H1 (cell line): ENCODE measurements at regions not wholly inside any gene's neighbourhood (a gene's known extent, or its start where the extent isn't known, plus 50 kb on each side); places are given as distances from the start of the nearest gene placed in this dataset.

Source experiments
- CTCF ChIA-PET: fragments of 300-600 bp; sonication (Branson Sonifier 250); formaldehyde crosslinking; loops from one replicate; lab custom pipeline; 2021; ENCODE audit not compliant: partially characterized antibody; lab: Charles Lee
- POLR2A ChIA-PET: fragments of 300-600 bp; sonication (Branson Sonifier 250); formaldehyde crosslinking; loops from one replicate; lab custom pipeline; 2021; ENCODE audit warnings: inconsistent platforms; ENCODE audit not compliant: partially characterized antibody; lab: Charles Lee
- DNase-seq, 2 experiments: peaks; one replicate each; pipeline versions ENCODE4 v3.0.0 to v3.0.0-alpha.2; 2010 to 2022; ENCODE audit warnings: low spot score in 2 of 2, low read depth in 1 of 2, mixed read lengths in 1 of 2
- FAIRE-seq: peaks from 2 replicates; lab custom pipeline; 2011; peaks lifted over from hg19 to GRCh38; lab: Jason Lieb, UNC
- H2AFZ ChIP-seq: 2 replicates; pipeline ENCODE4 v1.8.1; 2012; ENCODE audit warnings: low read length, inconsistent platforms
- H2AK5ac ChIP-seq: 2 replicates; pipeline ENCODE4 v1.6.1; 2013; ENCODE audit warnings: low read depth, low read length
- H2BK120ac ChIP-seq: replicated peaks from 2 replicates; pipeline ENCODE3; 2013; ENCODE audit warnings: low read depth, low read length, inconsistent platforms
- H2BK12ac ChIP-seq: 2 replicates; pipeline ENCODE4 v1.6.1; 2013; ENCODE audit warnings: low read depth, low read length
- H2BK15ac ChIP-seq: 2 replicates; pipeline ENCODE4 v1.6.1; 2013; ENCODE audit warnings: low read length
- H2BK20ac ChIP-seq: 2 replicates; pipeline ENCODE4 v1.6.1; 2013; ENCODE audit warnings: low read length
- H2BK5ac ChIP-seq: 2 replicates; pipeline ENCODE4 v1.6.1; 2013; ENCODE audit warnings: low read depth, low read length
- H3K14ac ChIP-seq: 2 replicates; pipeline ENCODE4 v1.6.1; 2013; ENCODE audit warnings: inconsistent platforms; ENCODE audit not compliant: insufficient read length
- H3K18ac ChIP-seq: 2 replicates; pipeline ENCODE4 v1.6.1; 2013; ENCODE audit warnings: low read length; ENCODE audit errors: extremely low read depth
- H3K23ac ChIP-seq: 2 replicates; pipeline ENCODE4 v1.6.1; 2013; ENCODE audit warnings: inconsistent platforms; ENCODE audit not compliant: insufficient read length
- H3K23me2 ChIP-seq: 2 replicates; pipeline ENCODE4 v1.6.1; 2013; ENCODE audit warnings: low read depth, low read length
- H3K27ac ChIP-seq: 2 replicates; pipeline ENCODE4 v1.6.1; 2011; ENCODE audit warnings: low read depth, low read length, inconsistent platforms
- H3K27me3 ChIP-seq, 4 experiments: replicated peaks in 1 of 4; 1 replicate in 1 of 4; 2 replicates in 3 of 4; pipeline versions ENCODE4 v1.6.1 to v1.8.1; 2011 to 2013; ENCODE audit warnings: low read length in 3 of 4, mild to moderate bottlenecking in 3 of 4, inconsistent platforms in 2 of 4, mixed read lengths in 2 of 4, moderate library complexity in 1 of 4; ENCODE audit not compliant: control insufficient read depth in 3 of 4, insufficient read depth in 3 of 4; ENCODE audit errors: extremely low read depth in 1 of 4
- H3K36me3 ChIP-seq, 4 experiments: 2 replicates each; pipeline versions ENCODE4 v1.6.1 to v1.8.1; 2011 to 2013; ENCODE audit warnings: mild to moderate bottlenecking in 4 of 4, low read length in 3 of 4, moderate library complexity in 2 of 4, control low read depth in 1 of 4, inconsistent platforms in 1 of 4; ENCODE audit not compliant: insufficient read depth in 4 of 4, control insufficient read depth in 2 of 4
- H3K4ac ChIP-seq: replicated peaks from 2 replicates; pipeline ENCODE3; 2013; ENCODE audit warnings: low read length, low read depth, mixed read lengths, inconsistent platforms; ENCODE audit not compliant: insufficient read length
- H3K4me1 ChIP-seq, 4 experiments: replicated peaks in 1 of 4; 1 replicate in 1 of 4; 2 replicates in 3 of 4; pipeline versions ENCODE4 v1.6.1 to v1.8.1; 2011 to 2013; ENCODE audit warnings: low read length in 3 of 4, inconsistent platforms in 2 of 4, mixed read lengths in 1 of 4; ENCODE audit not compliant: insufficient read depth in 4 of 4, control insufficient read depth in 3 of 4
- H3K4me2 ChIP-seq, 2 experiments: 2 replicates each; pipeline versions ENCODE4 v1.6.1 to v1.8.1; 2011 to 2013; ENCODE audit warnings: low read depth in 2 of 2, low read length in 2 of 2, control low read depth in 1 of 2, inconsistent platforms in 1 of 2, mild to moderate bottlenecking in 1 of 2; ENCODE audit not compliant: insufficient read depth in 1 of 2
- H3K4me3 ChIP-seq, 4 experiments: fragments of 200-600, 300-600 bp in 1 of 4; sonication (generic), shearing (Covaris generic), sonication (Bioruptor Twin) in 1 of 4; 2 replicates each; pipeline versions ENCODE4 v1.5.1 to v1.8.1; 2011 to 2016; ENCODE audit warnings: low read length in 4 of 4, low read depth in 3 of 4, control low read depth in 2 of 4, inconsistent platforms in 2 of 4, mild to moderate bottlenecking in 2 of 4, mixed read lengths in 1 of 4, moderate library complexity in 1 of 4; ENCODE audit not compliant: insufficient read depth in 2 of 4; ENCODE audit errors: extremely low read depth in 1 of 4
- H3K56ac ChIP-seq: replicated peaks from 2 replicates; pipeline ENCODE3; 2013; ENCODE audit warnings: low read depth, mild to moderate bottlenecking, mixed read lengths, low read length, inconsistent platforms; ENCODE audit not compliant: insufficient read length
- H3K79me1 ChIP-seq: 2 replicates; pipeline ENCODE4 v1.6.1; 2013; ENCODE audit warnings: low read depth, low read length, control low read depth
- H3K79me2 ChIP-seq, 2 experiments: 2 replicates each; pipeline versions ENCODE4 v1.6.1 to v1.8.1; 2012 to 2013; ENCODE audit warnings: low read length in 2 of 2, mild to moderate bottlenecking in 2 of 2, inconsistent platforms in 1 of 2; ENCODE audit not compliant: insufficient read depth in 2 of 2, control insufficient read depth in 1 of 2
- H3K9ac ChIP-seq, 4 experiments: replicated peaks in 1 of 4; 1 replicate in 1 of 4; 2 replicates in 3 of 4; pipeline versions ENCODE4 v1.6.1 to v1.8.1; 2011 to 2013; ENCODE audit warnings: low read depth in 3 of 4, low read length in 3 of 4, control low read depth in 2 of 4, mild to moderate bottlenecking in 2 of 4, moderate library complexity in 2 of 4, inconsistent platforms in 1 of 4; ENCODE audit errors: extremely low read depth in 1 of 4
- H3K9me3 ChIP-seq, 2 experiments: 2 replicates each; pipeline versions ENCODE4 v1.6.1 to v1.8.1; 2012 to 2013; ENCODE audit warnings: mild to moderate bottlenecking in 2 of 2, moderate library complexity in 2 of 2, control low read depth in 1 of 2, inconsistent platforms in 1 of 2, low read depth in 1 of 2, low read length in 1 of 2, mixed read lengths in 1 of 2; ENCODE audit not compliant: insufficient read depth in 2 of 2
- H4K20me1 ChIP-seq, 2 experiments: replicated peaks in 1 of 2; 2 replicates each; pipeline versions ENCODE3 to v1.8.1; 2011 to 2013; ENCODE audit warnings: inconsistent platforms in 2 of 2, low read length in 2 of 2, mild to moderate bottlenecking in 1 of 2; ENCODE audit not compliant: insufficient read depth in 2 of 2, control insufficient read depth in 1 of 2
- H4K5ac ChIP-seq: 2 replicates; pipeline ENCODE4 v1.6.1; 2013; ENCODE audit warnings: low read length, low read depth, mixed read lengths, inconsistent platforms; ENCODE audit not compliant: insufficient read length
- H4K8ac ChIP-seq: 2 replicates; pipeline ENCODE4 v1.8.0; 2013; ENCODE audit warnings: mild to moderate bottlenecking, moderate library complexity, low read length, inconsistent platforms; ENCODE audit not compliant: insufficient read depth; ENCODE audit errors: extremely low read depth
- H4K91ac ChIP-seq: replicated peaks from 2 replicates; pipeline ENCODE3; 2013; ENCODE audit warnings: low read length, mixed read lengths, inconsistent platforms; ENCODE audit not compliant: insufficient read length
- NRF1 ChIP-seq: IDR thresholded peaks from 2 replicates; pipeline ENCODE4 v1.6.1; 2011; ENCODE audit warnings: mild to moderate bottlenecking, low read depth, low read length, improper control_type of control experiment
- PHF8 ChIP-seq: fragments of 200-600 bp; sonication (generic); conservative IDR thresholded peaks from 2 replicates; pipeline ENCODE4 v1.7.1; 2012; ENCODE audit warnings: low read depth, mild to moderate bottlenecking, inconsistent platforms, low read length, moderate library complexity
- SIRT6 ChIP-seq: IDR thresholded peaks from one replicate; pipeline ENCODE4 v1.7.1; 2012; ENCODE audit warnings: low read length, inconsistent platforms
- TAF7 ChIP-seq: optimal IDR thresholded peaks from 2 replicates; pipeline ENCODE3; 2011; ENCODE audit warnings: low read depth, mild to moderate bottlenecking, inconsistent platforms, low read length, moderate library complexity, borderline replicate concordance
- WGBS, 2 experiments: shearing (Covaris generic) in 1 of 2; methylation state at CpG; one replicate each; pipeline versions ENCODE4 v1.1.6 to v1.1.7; 2013 to 2015; ENCODE audit warnings: low lambda C conversion rate in 2 of 2, mixed read lengths in 2 of 2, inconsistent platforms in 1 of 2, low coverage in 1 of 2, missing lambda C conversion rate in 1 of 2; ENCODE audit not compliant: insufficient replicate concordance in 2 of 2, insufficient coverage in 1 of 2, insufficient read length in 1 of 2; ENCODE audit errors: extremely low coverage in 1 of 2, missing lambda C conversion rate in 1 of 2; 5-methylcytosine and 5-hydroxymethylcytosine counted together

GRCh38 chr20:50389438-50389807, 120.8 kb upstream of the PTPN1 start:
- no peak overlapping the region for H3K4me3 ChIP-seq
- no peak overlapping the region for H3K27ac ChIP-seq
- H2BK12ac ChIP-seq: no peak overlapping the region
- no peak overlapping the region for H2AK5ac ChIP-seq
- CTCF ChIA-PET: interaction anchor here (1.0 kb wide), 1 partner anchor 210 kb away, joined by 3 read pairs; no protein-coding TSS in a partner anchor
- H3K4me2 ChIP-seq: no peak overlapping the region
- H3K9me3 ChIP-seq: no peaks in the 10 kb centered on the region
- H4K91ac ChIP-seq: no peak overlapping the region
- no peak overlapping the region for H3K23ac ChIP-seq
- H4K20me1 ChIP-seq: no peaks in the 10 kb centered on the region
- DNase-seq (no peak), FAIRE-seq (no peak)
- no peak overlapping the region for H3K14ac ChIP-seq
- H2BK15ac ChIP-seq: no peak overlapping the region
- H4K5ac ChIP-seq: no peak overlapping the region
- no peak overlapping the region for H2AFZ ChIP-seq
- POLR2A ChIA-PET: no interaction called here
- no peaks in the 10 kb centered on the region for H3K79me2 ChIP-seq
- H3K23me2 ChIP-seq: no peaks in the 10 kb centered on the region
- no peaks in the 10 kb centered on the region for H3K4me1 ChIP-seq
- no peak overlapping the region for H3K9ac ChIP-seq
- H3K36me3 ChIP-seq: no peaks in the 10 kb centered on the region
- H4K8ac ChIP-seq: no peak overlapping the region
- no peaks in the 10 kb centered on the region for H3K79me1 ChIP-seq
- H2BK20ac ChIP-seq: no peak overlapping the region
- H3K56ac ChIP-seq: no peak overlapping the region
- H3K27me3 ChIP-seq: no peaks in the 10 kb centered on the region
- no peak overlapping the region for H3K18ac ChIP-seq
- H2BK120ac ChIP-seq: no peak overlapping the region
- no peak overlapping the region for H2BK5ac ChIP-seq
- no peak overlapping the region for H3K4ac ChIP-seq
- 81% methylated on average over 5 of the region's 7 CpGs; no CpG with 5 or more reads in 1 of the 2 experiments for WGBS, 2 experiments
- TF ChIP-seq SIRT6 (no peak), NRF1 (no peak), PHF8 (no peak), TAF7 (no peak)
